CD4-positive, alpha-beta T cell treated with Interleukin-4 for 4 hours (primary cell): ENCODE measurements at regions not wholly inside any gene's neighbourhood (a gene's known extent, or its start where the extent isn't known, plus 50 kb on each side); places are given as distances from the start of the nearest gene placed in this dataset.

Experiments
- DNase-seq: peaks from one replicate; pipeline ENCODE4 v3.0.0-alpha.2; 2020

- no peak for DNase-seq
These were observed 59.4 kb upstream of the IRX4 start for GRCh38 chr5:1942158-1942557.

GRCh38 chr5:1939256-1939655, 56.5 kb upstream of the IRX4 start:
- DNase-seq = no peak

GRCh38 chr5:1938310-1939000, 55.7 kb upstream of the IRX4 start:
- no peak for DNase-seq

- no peak for DNase-seq
These were observed 54.9 kb upstream of the IRX4 start for GRCh38 chr5:1937590-1937989.

- DNase-seq = no peak
These were observed 54.2 kb upstream of the IRX4 start for GRCh38 chr5:1936901-1937300.

- no peak for DNase-seq
These were observed 53.7 kb upstream of the IRX4 start for GRCh38 chr5:1936413-1936812.

- no peak for DNase-seq
These were observed 52.2 kb upstream of the IRX4 start for GRCh38 chr5:1934801-1935429.

GRCh38 chr5:1934056-1934394, 51.3 kb upstream of the IRX4 start:
- DNase-seq = no peak

- no peak for DNase-seq
These were observed 50.8 kb upstream of the IRX4 start for GRCh38 chr5:1933364-1934055.
